ENCODE measurements at regions not wholly inside any gene's neighbourhood (a gene's known extent, or its start where the extent isn't known, plus 50 kb on each side); places are given as distances from the start of the nearest gene placed in this dataset.

DNA sequence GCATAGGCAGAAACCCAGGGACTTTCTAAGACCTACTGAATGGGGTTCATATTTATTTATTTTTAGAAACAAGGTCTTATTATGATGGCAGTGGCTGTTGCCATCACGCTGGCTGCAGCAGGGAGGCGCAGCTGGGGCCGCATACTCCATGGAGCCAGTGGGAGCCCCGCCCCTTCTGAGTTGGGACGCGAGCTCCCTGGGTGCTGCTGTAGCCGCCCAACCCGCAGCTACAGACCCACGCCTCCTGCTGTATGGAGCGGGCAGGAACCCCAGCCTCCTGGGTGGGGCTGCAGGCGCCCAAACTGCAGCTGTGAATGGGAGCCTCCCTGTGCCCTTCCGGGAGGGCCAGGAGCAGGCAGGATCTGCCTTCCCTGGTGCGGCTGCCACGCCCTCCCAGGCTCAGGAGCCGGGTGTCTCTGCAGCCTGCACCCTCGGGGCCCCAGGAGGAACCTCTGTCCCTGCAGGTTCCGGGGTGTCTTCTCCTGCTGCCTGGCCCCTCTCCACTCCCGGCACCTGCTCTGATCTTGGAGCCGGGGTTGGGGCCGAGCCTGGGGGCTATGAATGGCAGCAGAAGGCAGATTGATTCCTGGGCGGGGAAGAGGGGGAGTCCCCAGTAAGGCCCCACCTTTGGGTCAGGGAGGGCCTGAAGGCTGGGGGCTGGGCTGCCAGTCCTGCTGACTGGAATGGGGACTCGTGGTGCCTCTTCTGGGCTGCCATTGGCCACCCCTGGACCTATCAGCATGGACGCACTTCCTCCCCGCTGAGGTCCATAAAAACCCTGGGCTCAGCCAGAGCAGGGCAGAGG, 66.5 kb upstream of the LRRN2 start:
- TF ChIP-seq POLR2AphosphoS5 (IDR thresholded peaks at IDR 0.05) (no peak), POLR2A (IDR thresholded peaks at IDR 0.05) (no peak)
- TF ChIP-seq, protein P1, sequence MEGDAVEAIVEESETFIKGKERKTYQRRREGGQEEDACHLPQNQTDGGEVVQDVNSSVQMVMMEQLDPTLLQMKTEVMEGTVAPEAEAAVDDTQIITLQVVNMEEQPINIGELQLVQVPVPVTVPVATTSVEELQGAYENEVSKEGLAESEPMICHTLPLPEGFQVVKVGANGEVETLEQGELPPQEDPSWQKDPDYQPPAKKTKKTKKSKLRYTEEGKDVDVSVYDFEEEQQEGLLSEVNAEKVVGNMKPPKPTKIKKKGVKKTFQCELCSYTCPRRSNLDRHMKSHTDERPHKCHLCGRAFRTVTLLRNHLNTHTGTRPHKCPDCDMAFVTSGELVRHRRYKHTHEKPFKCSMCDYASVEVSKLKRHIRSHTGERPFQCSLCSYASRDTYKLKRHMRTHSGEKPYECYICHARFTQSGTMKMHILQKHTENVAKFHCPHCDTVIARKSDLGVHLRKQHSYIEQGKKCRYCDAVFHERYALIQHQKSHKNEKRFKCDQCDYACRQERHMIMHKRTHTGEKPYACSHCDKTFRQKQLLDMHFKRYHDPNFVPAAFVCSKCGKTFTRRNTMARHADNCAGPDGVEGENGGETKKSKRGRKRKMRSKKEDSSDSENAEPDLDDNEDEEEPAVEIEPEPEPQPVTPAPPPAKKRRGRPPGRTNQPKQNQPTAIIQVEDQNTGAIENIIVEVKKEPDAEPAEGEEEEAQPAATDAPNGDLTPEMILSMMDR (IDR thresholded peaks at IDR 0.05): peak in 4 of 5 experiments; percentile 12 to 50 (median 33)
